HK-2 (cell line): ENCODE measurements at regions not wholly inside any gene's neighbourhood (a gene's known extent, or its start where the extent isn't known, plus 50 kb on each side); places are given as distances from the start of the nearest gene placed in this dataset.

Experiments used
- DNase-seq: peaks from one replicate; pipeline ENCODE4 v3.0.0-alpha.2; 2018; ENCODE audit not compliant: unreplicated experiment

DNA sequence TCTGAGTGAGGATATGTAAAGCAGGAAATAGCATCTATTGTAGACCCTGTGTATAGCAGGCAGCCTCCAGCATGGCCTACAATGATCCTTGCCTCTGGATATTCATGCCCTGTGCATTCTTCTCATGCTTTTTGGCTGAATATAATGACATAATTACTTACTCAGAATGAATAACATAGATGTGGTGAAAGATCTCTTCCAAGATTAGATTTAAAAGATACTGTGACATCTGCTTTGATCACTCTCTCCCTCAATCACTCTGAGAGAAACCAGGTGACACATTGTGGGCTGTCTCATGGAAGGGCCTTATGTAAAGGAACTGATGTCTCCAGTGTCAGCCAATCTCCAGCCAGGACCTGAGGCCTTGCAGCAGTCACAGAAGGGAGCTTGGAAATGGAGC, 376.7 kb downstream of the DNAH5 start:
- peak; percentile 35 for DNase-seq

- DNase-seq: peak; percentile 14
Observed at GRCh38 chr5:13566871-13567339, 377.6 kb downstream of the DNAH5 start.

DNA sequence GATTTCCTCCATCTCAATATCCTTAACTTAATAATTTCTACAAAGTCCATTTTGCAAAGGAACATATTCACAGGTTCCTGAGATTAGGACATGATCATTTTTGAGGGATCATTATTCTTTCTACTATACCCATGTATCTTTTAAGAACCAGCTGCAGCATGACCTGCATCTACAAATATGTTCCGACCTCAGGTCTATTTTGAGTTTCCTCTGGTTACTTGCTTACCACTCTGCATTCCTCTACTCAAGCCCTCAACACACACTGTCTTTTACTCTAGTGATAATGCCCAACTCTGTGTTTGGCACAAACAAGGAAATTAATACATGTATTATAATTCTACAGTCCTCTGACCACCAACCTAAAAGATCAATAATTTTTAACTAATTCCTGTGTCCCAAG, 386.1 kb downstream of the DNAH5 start:
- DNase-seq: no peak

DNA sequence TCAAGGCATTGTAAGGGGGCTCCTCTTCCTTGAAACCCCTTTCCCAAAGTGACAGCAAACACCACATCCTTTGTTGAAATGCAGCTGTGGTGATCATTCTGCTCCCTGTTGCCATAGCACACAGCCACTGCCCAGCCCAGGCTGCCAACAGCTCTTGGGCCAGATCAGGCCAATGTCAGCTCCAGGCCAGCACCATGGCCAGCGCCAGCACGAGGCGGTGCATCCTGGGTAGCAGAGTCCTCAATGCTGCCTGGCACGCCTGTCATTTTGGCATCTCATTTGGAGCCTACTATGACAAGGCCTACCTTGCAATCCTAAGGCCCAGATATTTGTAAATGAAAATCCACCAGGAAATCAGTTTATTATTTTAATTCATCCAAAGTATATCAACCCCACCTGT, 390.6 kb downstream of the DNAH5 start:
- peak; percentile 35 for DNase-seq

DNA sequence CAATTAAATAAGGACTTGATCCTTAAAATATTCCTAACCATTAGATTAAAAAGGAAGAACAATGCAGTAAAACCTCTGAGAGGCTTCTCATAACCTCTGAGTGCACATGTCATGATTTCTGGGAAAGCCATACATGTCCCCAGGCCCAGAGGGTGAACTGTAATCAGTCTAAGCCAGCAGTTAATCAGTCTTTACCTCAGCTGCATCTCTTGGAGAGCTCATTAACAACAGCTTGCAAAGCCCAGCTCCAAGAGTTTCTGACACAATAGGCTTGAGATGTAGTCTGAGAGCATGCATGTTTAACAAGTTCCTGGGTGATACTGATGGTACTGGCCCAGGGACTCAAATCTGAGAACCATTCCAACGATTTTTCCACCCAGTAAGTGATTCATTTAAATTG, 392.1 kb downstream of the DNAH5 start:
- no peak for DNase-seq

GRCh38 chr5:13551645-13552044, 392.8 kb downstream of the DNAH5 start:
- no peak for DNase-seq

DNA sequence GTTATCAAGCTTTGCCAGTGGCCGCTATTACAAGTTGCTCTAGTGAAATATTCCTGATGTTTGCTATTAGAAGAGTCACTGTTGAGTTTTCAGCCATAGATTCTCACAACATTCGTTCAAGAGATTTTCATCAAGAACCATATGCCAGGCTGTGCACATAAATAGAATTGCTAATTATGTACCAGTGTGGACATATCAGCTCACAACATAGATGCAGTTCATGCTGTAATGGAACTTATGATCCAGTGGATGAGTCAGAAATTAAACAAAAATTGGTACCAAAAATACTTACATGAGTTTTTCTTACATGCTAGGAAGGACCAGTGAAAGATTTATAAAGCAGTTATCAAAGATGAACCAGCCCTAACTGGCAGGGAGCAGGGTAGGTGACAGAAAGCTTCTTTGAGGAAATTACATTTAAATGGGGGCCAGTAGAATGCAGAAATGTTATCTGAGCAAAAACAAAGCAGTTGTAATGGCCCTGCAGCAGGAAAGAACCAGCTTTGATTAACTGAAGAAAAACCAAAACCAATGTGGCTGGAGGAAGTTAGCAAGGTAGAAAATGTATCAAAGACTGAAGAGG, 404.2 kb downstream of the DNAH5 start:
- DNase-seq: no peak

- no peak for DNase-seq
Observed at GRCh38 chr5:13536933-13537332, 407.6 kb downstream of the DNAH5 start.

- DNase-seq: no peak
Observed at GRCh38 chr5:13533833-13534232, 410.7 kb downstream of the DNAH5 start.

GRCh38 chr5:13529300-13529699, 415.2 kb downstream of the DNAH5 start:
- DNase-seq: no peak

DNA sequence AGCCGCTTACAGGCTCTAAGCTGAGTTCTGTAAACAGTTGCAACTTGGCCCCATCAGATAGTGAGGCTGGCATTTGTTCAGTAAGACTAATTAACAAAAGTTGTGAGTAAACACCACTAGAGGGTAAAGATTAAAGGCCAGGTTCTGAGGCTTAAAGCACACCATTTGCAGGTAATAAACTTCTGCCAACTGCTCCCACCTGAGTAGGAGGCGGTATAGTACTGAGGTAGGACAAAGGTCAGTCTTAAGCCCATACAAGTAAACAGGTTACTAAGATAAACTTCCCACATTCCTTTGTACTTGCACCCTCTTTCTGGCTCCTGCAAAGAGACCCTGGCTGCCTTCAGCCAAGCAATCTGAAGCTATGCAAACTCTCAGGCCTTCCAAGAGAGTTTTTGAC, 419.6 kb downstream of the DNAH5 start:
- DNase-seq: no peak

GRCh38 chr5:13519131-13519530, 425.4 kb downstream of the DNAH5 start:
- no peak for DNase-seq

DNA sequence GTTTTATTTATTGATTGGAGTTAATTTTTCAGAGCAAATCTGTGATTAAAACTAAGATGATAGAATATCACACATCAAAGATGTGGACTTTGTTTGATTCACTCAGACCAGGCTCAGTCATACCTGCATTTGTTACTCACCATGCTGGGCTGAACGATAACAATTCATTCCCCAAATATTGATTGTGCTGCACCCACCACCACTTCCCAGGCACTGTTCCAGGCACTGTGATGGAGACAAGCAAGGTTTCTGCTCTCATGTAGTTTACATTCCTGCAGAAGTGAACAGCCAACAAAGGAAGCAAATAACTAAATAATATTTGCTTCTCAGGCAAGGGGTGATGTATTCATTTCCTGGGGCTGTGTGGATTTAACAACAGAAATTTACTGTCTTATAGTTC, 428.3 kb downstream of the DNAH5 start:
- DNase-seq: no peak

DNA sequence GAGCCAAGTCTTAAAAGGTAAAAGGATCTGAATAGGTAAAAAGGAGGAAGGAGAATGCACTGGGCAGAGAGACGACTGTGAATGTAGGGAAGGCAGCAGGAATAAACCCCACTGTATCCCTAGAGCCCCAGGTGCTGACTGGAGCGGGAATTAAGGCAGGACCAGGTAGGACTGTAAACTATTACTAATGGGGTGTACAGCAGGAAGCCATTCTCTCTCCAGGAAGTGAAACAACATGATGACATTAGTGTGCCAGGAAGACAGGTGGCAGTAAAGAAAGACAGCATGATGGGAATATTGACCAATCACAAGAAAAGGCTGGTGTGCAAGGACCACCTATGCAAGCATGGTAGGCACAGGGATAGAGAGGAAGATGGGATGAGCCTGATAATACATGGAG, 433.0 kb downstream of the DNAH5 start:
- DNase-seq: no peak

- no peak for DNase-seq
Observed at GRCh38 chr5:13510616-13511015, 433.9 kb downstream of the DNAH5 start.

- DNase-seq: no peak
Observed at GRCh38 chr5:13508559-13508958, 435.9 kb downstream of the DNAH5 start.

DNA sequence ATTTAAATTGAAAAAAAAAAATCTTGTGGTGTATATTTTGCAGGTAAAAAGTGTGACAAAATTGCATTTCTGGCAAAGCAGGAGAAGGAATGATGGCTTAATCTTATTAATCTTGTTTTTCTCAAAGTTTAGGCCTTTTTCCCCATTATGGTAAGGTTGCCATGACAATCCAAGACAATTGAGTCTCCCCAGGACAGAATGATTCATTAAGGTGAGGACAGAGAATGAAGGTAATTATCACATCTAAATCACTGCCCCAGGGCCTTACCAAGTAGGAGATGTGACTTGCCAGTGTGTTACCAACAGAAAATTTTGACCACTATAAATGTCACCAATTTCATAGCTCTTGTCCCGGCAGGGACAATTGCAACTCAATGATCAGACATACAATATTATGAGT, 439.2 kb downstream of the DNAH5 start:
- no peak for DNase-seq

- no peak for DNase-seq
Observed at GRCh38 chr5:13503017-13503416, 441.5 kb downstream of the DNAH5 start.

GRCh38 chr5:13501176-13501575, 443.3 kb downstream of the DNAH5 start:
- DNase-seq: no peak

DNA sequence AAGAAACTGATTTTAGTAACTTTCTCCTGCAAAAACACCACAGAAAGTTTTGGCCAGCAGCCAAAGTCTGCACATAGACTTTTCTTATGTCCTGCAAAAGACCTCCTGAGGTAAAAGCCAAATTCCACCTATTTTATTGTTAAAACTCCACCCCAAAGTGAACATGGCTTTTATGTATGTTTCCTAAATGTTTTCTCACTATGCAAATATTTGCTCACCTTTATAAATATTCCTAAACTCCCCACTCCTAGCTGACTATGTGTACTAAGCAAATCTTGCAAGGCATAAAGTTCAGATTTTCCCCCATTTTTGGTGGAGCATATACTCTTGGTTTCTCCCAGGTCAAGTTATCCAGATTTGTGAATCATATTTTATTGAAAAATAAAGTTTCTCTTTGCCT, 446.2 kb downstream of the DNAH5 start:
- no peak for DNase-seq

DNA sequence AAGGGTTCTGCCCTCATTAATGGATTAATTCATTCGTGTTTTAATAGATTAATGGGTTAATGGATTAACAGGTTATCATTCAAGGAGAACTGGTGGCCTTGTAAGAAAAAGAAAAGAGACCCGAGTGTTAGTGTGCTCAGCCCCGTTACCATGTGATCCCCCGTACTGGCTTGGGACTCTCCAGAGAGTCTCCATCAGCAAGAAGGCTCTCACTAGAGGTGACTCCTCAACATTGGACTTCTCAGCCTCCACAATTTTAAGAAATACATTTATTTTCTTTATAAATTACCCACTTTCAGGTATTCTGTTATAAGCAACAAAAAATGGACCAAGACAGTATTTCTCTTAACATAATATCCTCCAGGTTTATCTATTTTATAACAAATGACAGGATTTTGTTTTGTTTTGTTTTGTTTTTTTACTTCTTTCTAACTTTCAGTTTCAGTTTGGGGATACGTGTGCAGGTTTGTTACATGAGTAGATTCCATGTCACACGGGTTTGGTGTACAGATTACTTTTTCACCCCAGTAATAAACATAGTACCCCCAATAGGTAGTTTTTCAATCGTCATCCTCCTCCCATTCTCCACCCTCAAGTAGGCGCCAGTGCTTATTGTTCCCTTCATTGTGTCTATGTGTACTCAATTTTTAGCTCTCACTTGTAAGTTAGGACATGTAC, 456.1 kb downstream of the DNAH5 start:
- no peak for DNase-seq

DNA sequence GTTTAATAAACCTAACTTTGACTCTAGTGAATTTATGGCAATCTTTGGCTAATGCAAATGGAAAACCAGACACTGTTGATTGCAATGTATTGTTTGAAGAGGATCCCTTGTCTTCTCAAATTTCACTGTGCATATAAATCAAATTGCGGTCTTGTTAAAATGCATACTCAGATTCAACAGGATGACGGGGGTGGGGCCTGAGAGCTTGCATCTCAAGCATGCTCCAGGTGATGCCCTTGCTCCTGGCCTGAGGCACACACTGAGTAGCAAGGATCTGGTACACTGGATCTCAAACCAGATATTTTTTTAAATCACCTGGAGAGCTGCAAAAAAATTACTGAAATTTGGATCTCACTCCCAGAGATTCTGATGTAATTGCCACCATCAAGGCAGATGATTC, 463.7 kb downstream of the DNAH5 start:
- DNase-seq: no peak

DNA sequence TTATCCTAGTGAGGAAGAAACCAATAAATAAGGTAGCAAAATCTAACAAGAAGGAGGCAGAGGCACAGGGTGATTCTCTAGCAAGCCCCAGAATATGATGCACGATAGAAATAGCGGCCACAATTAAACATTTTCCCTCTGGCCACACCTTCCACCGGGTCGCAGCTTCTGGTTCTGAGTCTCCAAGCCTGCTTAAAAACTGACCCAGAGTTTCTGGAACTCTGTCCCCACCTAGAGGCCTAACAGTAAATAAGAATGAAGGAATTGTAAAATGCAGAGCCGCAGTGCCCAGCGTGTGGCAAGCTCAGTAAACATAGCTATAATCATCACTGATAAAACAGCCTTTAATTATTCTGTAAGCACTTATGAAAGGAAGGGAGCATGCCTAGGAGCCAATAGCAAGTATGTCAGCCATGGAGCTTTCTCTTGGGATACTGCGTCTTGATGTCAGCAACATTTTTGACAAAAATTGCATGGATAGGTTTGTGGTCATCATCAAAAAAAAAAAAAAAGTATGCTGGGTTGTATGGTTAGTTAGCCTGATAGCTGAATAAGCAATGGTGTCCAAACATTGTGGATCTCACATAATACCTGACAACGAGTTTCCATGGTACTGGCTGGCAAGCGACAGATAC, 465.5 kb downstream of the DNAH5 start:
- DNase-seq: peak; percentile 21
